IMR-90 (cell line): ENCODE measurements at regions not wholly inside any gene's neighbourhood (a gene's known extent, or its start where the extent isn't known, plus 50 kb on each side); places are given as distances from the start of the nearest gene placed in this dataset.

Experiments used
- ATAC-seq: fragments of 200-7000 bp; cut with Tn5 transposase; 2 replicates; pipeline ENCODE4 v1.9.1; 2020; ENCODE audit warnings: low read depth, mild to moderate bottlenecking, moderate library complexity
- BruUV-seq: library from RNA; stranded (reverse); fragments of 400-500 nt; replicated peaks from 2 replicates; lab custom pipeline; 2021; lab: Mats Ljungman, UMichigan
- CTCF ChIA-PET: fragments of 300-600 bp; formaldehyde crosslinking; extraction: SDS; loops from one replicate; lab custom pipeline; 2021; ENCODE audit warnings: antibody characterized with exemption; lab: Yijun Ruan, JAX
- POLR2A ChIA-PET: fragments of 300-600 bp; sonication (Branson Sonifier 250); formaldehyde crosslinking; loops from one replicate; lab custom pipeline; 2022; ENCODE audit warnings: antibody characterized with exemption; ENCODE audit not compliant: unreplicated experiment; lab: Charles Lee
- DNase-seq: peaks from one replicate; pipeline ENCODE4 v3.0.0; 2013
- H2AFZ ChIP-seq: replicated peaks from 2 replicates; pipeline ENCODE3; 2013; ENCODE audit warnings: low read length, mild to moderate bottlenecking; ENCODE audit not compliant: poor library complexity
- H2AK5ac ChIP-seq: 2 replicates; pipeline ENCODE4 v1.6.1; 2013; ENCODE audit warnings: low read depth, low read length, inconsistent platforms
- H2AK9ac ChIP-seq: replicated peaks from 2 replicates; pipeline ENCODE3; 2013; ENCODE audit warnings: mild to moderate bottlenecking, low read depth, low read length, moderate library complexity; ENCODE audit not compliant: poor library complexity
- H2BK120ac ChIP-seq: 2 replicates; pipeline ENCODE4 v1.6.1; 2013; ENCODE audit warnings: low read depth, low read length, inconsistent platforms
- H2BK15ac ChIP-seq: 3 replicates; pipeline ENCODE4 v1.6.1; 2013; ENCODE audit warnings: low read depth, low read length, inconsistent platforms
- H2BK20ac ChIP-seq: 2 replicates; pipeline ENCODE4 v1.6.1; 2013; ENCODE audit warnings: low read depth, mild to moderate bottlenecking, inconsistent platforms, low read length, moderate library complexity
- H2BK5ac ChIP-seq: 2 replicates; pipeline ENCODE4 v1.6.1; 2013; ENCODE audit warnings: mild to moderate bottlenecking, low read depth, low read length, inconsistent platforms; ENCODE audit not compliant: poor library complexity, severe bottlenecking
- H3K14ac ChIP-seq: replicated peaks from 2 replicates; pipeline ENCODE4 v1.6.1; 2013; ENCODE audit warnings: low read depth, low read length, inconsistent platforms
- H3K18ac ChIP-seq: 2 replicates; pipeline ENCODE4 v1.6.1; 2013; ENCODE audit warnings: low read depth, low read length, control low read depth
- H3K23ac ChIP-seq: 2 replicates; pipeline ENCODE4 v1.6.1; 2013; ENCODE audit warnings: low read depth, low read length, inconsistent platforms
- H3K27ac ChIP-seq: 2 replicates; pipeline ENCODE4 v1.5.1; 2013; ENCODE audit warnings: mild to moderate bottlenecking, control low read depth, low read length; ENCODE audit not compliant: insufficient read depth
- H3K27me3 ChIP-seq: 2 replicates; pipeline ENCODE4 v1.6.1; 2013; ENCODE audit warnings: low read length; ENCODE audit not compliant: control insufficient read depth, insufficient read depth
- H3K36me3 ChIP-seq: 2 replicates; pipeline ENCODE4 v1.6.1; 2013; ENCODE audit warnings: low read length, mixed read lengths; ENCODE audit not compliant: control insufficient read depth, insufficient read depth
- H3K4ac ChIP-seq: 2 replicates; pipeline ENCODE4 v1.6.1; 2013; ENCODE audit warnings: low read depth, low read length, inconsistent platforms
- H3K4me1 ChIP-seq: 2 replicates; pipeline ENCODE4 v1.6.1; 2013; ENCODE audit warnings: low read length, mixed read lengths; ENCODE audit not compliant: control insufficient read depth, insufficient read depth
- H3K4me2 ChIP-seq: 2 replicates; pipeline ENCODE4 v1.6.1; 2013; ENCODE audit warnings: low read depth, mild to moderate bottlenecking, control low read depth, low read length, moderate library complexity
- H3K4me3 ChIP-seq: 2 replicates; pipeline ENCODE4 v1.5.1; 2013; ENCODE audit warnings: low read depth, mild to moderate bottlenecking, control low read depth, low read length, moderate library complexity; ENCODE audit not compliant: insufficient read depth
- H3K56ac ChIP-seq: 2 replicates; pipeline ENCODE4 v1.6.1; 2013; ENCODE audit warnings: low read length, inconsistent platforms; ENCODE audit not compliant: insufficient read depth; ENCODE audit errors: extremely low read depth
- H3K79me1 ChIP-seq, 2 experiments: 2 replicates each; pipeline ENCODE4 v1.6.1; 2013; ENCODE audit warnings: low read length in 2 of 2, inconsistent platforms in 1 of 2, low read depth in 1 of 2
- H3K9ac ChIP-seq: 2 replicates; pipeline ENCODE4 v1.6.1; 2013; ENCODE audit warnings: low read depth, low read length, control low read depth
- H3K9me1 ChIP-seq: 2 replicates; pipeline ENCODE4 v1.6.1; 2013; ENCODE audit warnings: low read length, inconsistent platforms; ENCODE audit not compliant: insufficient read depth
- H3K9me3 ChIP-seq: 2 replicates; pipeline ENCODE4 v1.6.1; 2013; ENCODE audit warnings: low read length; ENCODE audit not compliant: control insufficient read depth, insufficient read depth
- H4K20me1 ChIP-seq: 2 replicates; pipeline ENCODE4 v1.6.1; 2013; ENCODE audit warnings: low read length, inconsistent platforms; ENCODE audit not compliant: insufficient read depth
- H4K5ac ChIP-seq: 2 replicates; pipeline ENCODE4 v1.6.1; 2013; ENCODE audit warnings: mild to moderate bottlenecking, low read depth, low read length, control low read depth
- H4K8ac ChIP-seq, 2 experiments: 2 replicates each; pipeline ENCODE4 v1.6.1; 2013; ENCODE audit warnings: low read depth in 2 of 2, low read length in 2 of 2, control low read depth in 1 of 2, inconsistent platforms in 1 of 2
- H4K91ac ChIP-seq: 2 replicates; pipeline ENCODE4 v1.6.1; 2013; ENCODE audit warnings: low read depth, low read length, inconsistent platforms; ENCODE audit not compliant: insufficient read depth
- CEBPB ChIP-seq: IDR thresholded peaks from 2 replicates; pipeline ENCODE4 v1.6.1; 2012; ENCODE audit warnings: low read depth, low read length, improper control_type of control experiment
- FOS ChIP-seq: fragments of 150-350 bp; IDR thresholded peaks from 2 replicates; pipeline ENCODE4 v1.6.1; 2016; ENCODE audit warnings: low read depth, low read length
- MAFK ChIP-seq: IDR thresholded peaks from 2 replicates; pipeline ENCODE4 v1.6.1; 2012; ENCODE audit warnings: low read depth, low read length, improper control_type of control experiment
- MAZ ChIP-seq: IDR thresholded peaks from 2 replicates; pipeline ENCODE4 v1.6.1; 2012; ENCODE audit warnings: low read depth, mild to moderate bottlenecking, low read length, improper control_type of control experiment, moderate library complexity, borderline replicate concordance
- MXI1 ChIP-seq: IDR thresholded peaks from 2 replicates; pipeline ENCODE4 v1.6.1; 2012; ENCODE audit warnings: low read depth, mild to moderate bottlenecking, low read length, moderate library complexity, borderline replicate concordance
- NFE2L2 ChIP-seq: fragments of 150-350 bp; IDR thresholded peaks from 2 replicates; pipeline ENCODE4 v1.6.1; 2016; ENCODE audit warnings: low read depth, mild to moderate bottlenecking, low read length
- POLR2A ChIP-seq: IDR thresholded peaks from 2 replicates; pipeline ENCODE4 v1.6.1; 2012; ENCODE audit warnings: mild to moderate bottlenecking, low read depth, low read length
- RAD21 ChIP-seq: IDR thresholded peaks from 2 replicates; pipeline ENCODE4 v1.6.1; 2012; ENCODE audit warnings: low read length, improper control_type of control experiment
- WGBS, 2 experiments: methylation state at CpG; one replicate each; pipeline versions ENCODE4 v1.1.5 to v1.1.7; 2013; ENCODE audit warnings: missing lambda C conversion rate in 2 of 2; ENCODE audit not compliant: insufficient read length in 1 of 2; ENCODE audit errors: extremely low coverage in 2 of 2; 5-methylcytosine and 5-hydroxymethylcytosine counted together
- dilution Hi-C: fragments of 300-500 bp; cut with HindIII; formaldehyde crosslinking; loops from one replicate; pipeline ENCODE4 v1.14.3; 2018; ENCODE audit warnings: low sequenced_read_pairs; ENCODE audit not compliant: unreplicated experiment
- in situ Hi-C: fragments of 300-500 bp; cut with MboI; formaldehyde crosslinking; loops from 3 replicates; pipeline ENCODE4 v1.14.3; 2019; ENCODE audit warnings: low sequenced_read_pairs, inconsistent platforms, mixed read lengths
- intact Hi-C: fragments of 100-400 bp; cut with micrococcal nuclease; formaldehyde crosslinking; loops from 2 replicates; pipeline ENCODE4 v1.10.0; 2022
- TF ChIP-seq, protein P1 (sequence below): conservative IDR thresholded peaks from 2 replicates; pipeline ENCODE4 v1.5.1; 2012; ENCODE audit warnings: mild to moderate bottlenecking, low read depth, low read length, improper control_type of control experiment

DNA sequence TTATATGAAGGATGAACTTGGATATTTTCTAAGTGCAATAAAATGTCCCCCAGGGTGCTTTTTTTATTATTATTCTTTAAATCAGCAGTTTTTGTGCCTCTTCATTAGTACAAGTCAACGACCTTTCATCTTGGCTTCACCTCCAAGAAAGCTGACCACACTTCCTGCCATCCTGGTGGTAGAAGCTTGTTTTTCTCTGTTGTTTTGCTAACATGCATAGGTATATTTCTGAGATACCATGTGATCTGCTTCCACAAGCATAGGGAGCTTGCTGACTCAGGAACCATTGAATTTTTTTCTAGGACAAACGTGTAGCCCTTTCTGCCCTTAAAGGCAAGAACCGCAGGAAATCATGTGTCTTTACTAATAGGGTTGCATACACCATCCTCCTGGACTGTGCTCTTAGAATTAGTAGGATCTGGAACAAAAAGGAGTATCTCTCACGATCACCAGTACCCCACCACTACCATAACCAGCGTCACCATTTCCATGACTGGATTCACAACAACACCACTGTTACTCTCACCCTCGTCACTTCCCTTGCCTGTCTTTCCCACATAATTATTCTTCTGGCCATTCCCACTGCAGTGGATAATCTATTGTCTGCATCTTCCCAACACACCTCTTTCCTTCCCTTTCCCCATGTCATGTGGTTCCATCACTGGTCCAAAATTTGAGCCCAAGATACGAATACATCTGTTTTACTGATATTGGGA is 207.1 kb downstream of the MAFB start:
- Histone ChIP-seq H2AFZ (no peak overlapping the region), H4K91ac (no peak overlapping the region), H3K56ac (no peak overlapping the region), H3K27ac (no peak overlapping the region), H2BK120ac (no peak overlapping the region), H2AK9ac (no peak overlapping the region), H4K20me1 (no peaks in the 10 kb centered on the region), H3K9me3 (no peaks in the 10 kb centered on the region), H2BK15ac (no peak overlapping the region), H3K23ac (no peak overlapping the region), H3K4me3 (no peak overlapping the region), H3K18ac (no peak overlapping the region), H3K9me1 (no peaks in the 10 kb centered on the region), H3K9ac (no peak overlapping the region), H4K8ac (no peak overlapping the region), H2AK5ac (no peak overlapping the region), H3K4ac (no peak overlapping the region), H3K36me3 (no peaks in the 10 kb centered on the region), H2BK20ac (no peak overlapping the region), H4K5ac (no peak overlapping the region), H2BK5ac (no peak overlapping the region), H3K27me3 (no peaks in the 10 kb centered on the region), H3K4me1 (no peaks in the 10 kb centered on the region), H3K79me1 (no peaks in the 10 kb centered on the region), H3K14ac (no peak overlapping the region), H3K4me2 (no peak overlapping the region)
- no TSS peak for BruUV-seq
- ATAC-seq = no peak
- TF ChIP-seq FOS = no peak
- TF ChIP-seq, protein P1, sequence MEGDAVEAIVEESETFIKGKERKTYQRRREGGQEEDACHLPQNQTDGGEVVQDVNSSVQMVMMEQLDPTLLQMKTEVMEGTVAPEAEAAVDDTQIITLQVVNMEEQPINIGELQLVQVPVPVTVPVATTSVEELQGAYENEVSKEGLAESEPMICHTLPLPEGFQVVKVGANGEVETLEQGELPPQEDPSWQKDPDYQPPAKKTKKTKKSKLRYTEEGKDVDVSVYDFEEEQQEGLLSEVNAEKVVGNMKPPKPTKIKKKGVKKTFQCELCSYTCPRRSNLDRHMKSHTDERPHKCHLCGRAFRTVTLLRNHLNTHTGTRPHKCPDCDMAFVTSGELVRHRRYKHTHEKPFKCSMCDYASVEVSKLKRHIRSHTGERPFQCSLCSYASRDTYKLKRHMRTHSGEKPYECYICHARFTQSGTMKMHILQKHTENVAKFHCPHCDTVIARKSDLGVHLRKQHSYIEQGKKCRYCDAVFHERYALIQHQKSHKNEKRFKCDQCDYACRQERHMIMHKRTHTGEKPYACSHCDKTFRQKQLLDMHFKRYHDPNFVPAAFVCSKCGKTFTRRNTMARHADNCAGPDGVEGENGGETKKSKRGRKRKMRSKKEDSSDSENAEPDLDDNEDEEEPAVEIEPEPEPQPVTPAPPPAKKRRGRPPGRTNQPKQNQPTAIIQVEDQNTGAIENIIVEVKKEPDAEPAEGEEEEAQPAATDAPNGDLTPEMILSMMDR = no peak
- no peak for TF ChIP-seq MAZ
- no peak for TF ChIP-seq CEBPB
- no peak for TF ChIP-seq MXI1
- no peak for TF ChIP-seq MAFK
- no peak for TF ChIP-seq NFE2L2
- no peak for TF ChIP-seq POLR2A
- TF ChIP-seq RAD21 = no peak
- intact Hi-C loops (no loop called here), in situ Hi-C loops (no loop called here), dilution Hi-C loops (no loop called here)
- DNase-seq = no peak
- ChIA-PET POLR2A (no interaction called here), CTCF (no interaction called here)
- WGBS, 2 experiments = 20% methylated on average over 3 of the region's 7 CpGs; no CpG with 5 or more reads in 1 of the 2 experiments
